Activated CD8-positive, alpha-beta memory T cell treated with anti-CD3 and anti-CD28 coated beads, Interleukin-2, amount 50 U/mL, for 1 hour (primary cell): ENCODE measurements at regions not wholly inside any gene's neighbourhood (a gene's known extent, or its start where the extent isn't known, plus 50 kb on each side); places are given as distances from the start of the nearest gene placed in this dataset.

Source experiments
- DNase-seq: peaks from one replicate; pipeline ENCODE4 v3.0.0-alpha.2; 2020; ENCODE audit errors: extremely low read depth

DNA sequence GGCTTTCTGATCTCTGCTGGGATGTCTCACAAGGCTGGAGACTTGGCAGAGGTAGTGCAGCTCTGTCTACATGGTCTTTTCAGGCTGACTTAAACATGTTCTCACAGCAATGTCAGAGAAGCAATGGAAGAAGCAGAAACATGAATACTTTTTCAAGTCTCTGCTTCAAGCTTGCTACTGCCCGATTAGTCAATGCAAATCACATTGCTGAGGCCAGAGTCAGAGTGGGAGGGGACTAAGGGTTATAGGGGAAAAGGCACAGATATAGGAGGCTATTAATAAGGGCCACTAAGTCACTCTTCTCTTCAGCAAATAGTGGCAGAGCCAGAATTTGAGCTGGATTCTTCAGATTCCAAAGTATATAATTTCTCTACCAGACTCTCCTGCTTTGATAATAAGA lies 390.5 kb downstream of the TMEM135 start:
- DNase-seq = no peak

DNA sequence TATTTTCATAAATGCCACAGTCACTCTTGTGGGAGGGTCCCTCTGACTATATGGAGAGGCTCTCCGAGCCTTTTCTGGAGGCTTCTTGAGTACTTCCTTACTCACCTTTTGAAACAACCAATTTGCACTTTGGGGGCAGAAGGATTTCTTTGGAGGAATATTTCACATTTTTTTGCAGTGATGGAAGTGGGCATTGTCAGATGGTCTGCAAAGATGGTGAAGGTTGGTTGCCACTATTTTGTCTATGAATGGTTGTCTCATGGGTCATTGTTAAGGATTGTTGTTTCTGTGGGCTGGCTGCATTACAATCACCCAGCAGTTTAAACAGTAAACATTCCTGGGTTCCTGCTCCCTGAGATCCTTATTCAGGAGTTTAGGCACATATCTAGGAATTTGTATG lies 388.2 kb downstream of the TMEM135 start:
- DNase-seq = no peak

DNA sequence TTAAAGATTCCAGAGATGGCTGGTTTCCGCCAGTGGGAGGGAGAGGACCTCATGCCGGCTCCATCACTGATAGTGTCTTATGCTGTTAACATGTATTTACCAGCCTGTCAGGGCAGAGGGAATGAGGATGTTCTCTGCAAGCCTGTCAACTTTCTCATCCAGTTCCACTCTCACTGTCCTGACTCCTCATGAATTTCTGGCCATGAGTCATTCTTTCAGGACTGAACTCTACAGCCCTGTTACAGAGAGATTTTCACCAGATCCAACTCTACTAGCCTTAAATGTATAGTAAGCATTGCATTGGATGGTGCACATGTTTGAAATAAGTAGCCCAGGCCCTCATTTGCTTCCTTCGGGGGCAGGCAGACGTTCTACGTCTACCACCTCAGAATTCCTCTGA lies 387.7 kb downstream of the TMEM135 start:
- no peak for DNase-seq

DNA sequence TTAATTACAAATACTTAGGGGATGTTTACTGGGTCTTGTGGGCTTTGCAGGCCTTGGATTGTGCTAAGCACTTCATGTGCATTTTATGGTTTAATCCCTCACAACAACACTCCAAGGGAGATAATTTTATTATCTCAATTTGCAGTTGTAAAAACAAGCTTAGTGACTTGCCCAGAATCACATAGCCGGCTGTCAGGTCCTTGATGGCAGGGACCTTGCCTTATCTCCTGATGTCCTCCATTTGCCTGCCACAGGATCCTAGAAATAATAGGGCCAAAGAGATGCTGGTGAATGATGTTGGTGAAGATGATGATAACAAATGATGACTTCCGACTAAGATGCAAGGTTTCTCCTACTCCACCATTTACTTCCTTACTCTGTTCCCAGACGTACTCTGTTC lies 385.4 kb downstream of the TMEM135 start:
- DNase-seq = no peak

DNA sequence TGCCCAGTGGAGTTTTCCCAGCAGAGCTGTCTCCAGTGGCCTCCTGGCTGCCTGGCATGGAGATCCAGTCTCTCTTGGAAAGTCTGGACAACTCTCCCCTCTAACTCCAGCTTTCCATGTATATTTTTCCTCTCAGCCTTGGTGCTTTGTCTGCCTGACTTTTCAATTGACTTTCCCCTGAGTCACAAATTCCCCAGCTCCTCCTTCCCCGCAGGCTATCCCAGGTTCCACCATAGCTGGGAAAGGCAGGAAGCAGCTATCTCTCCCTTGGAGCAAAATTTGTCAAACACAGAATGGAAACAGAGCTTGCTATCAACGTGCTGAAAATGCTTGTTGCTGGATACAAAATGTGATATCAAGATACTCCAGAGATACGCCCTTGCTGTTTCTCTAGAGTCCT lies 384.8 kb downstream of the TMEM135 start:
- DNase-seq = no peak

DNA sequence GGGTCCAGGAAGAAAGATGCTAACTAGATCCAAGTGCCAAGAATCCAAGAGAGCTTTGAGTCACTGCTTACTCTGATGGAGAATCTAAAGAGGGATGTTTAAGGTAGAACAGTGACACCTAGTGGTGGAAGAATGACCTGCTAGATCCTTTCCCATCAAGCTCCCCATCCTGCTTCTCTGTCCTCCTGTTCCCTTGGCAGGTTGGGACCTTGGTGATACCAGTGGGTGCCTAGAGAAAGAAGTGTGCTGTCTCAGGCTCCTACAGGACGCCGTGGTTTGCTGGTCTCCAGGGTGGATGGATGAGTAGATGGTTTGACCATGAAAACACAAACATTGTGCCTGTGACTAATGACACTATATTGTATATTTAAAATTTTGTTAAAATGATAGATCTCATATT lies 383.7 kb downstream of the TMEM135 start:
- DNase-seq = no peak

DNA sequence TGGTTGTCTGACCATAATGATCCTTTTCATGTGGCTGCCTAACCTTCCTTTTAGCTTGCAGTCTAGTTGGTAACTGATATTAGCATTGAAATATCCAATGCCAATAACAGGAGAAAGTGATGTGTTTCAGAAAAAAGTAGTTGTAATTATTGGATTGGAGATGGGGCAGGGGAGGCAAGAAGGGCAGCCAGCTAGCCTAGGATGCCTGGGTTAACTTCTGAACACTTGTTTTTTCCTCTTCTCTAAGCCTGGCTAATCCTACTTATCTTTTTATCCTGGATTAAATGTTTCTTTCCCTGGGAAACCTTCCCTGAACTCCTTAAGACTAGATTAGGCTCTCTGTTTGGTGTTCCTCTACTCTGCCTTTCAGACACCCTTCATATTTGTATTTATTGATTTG lies 380.2 kb downstream of the TMEM135 start:
- DNase-seq = no peak

DNA sequence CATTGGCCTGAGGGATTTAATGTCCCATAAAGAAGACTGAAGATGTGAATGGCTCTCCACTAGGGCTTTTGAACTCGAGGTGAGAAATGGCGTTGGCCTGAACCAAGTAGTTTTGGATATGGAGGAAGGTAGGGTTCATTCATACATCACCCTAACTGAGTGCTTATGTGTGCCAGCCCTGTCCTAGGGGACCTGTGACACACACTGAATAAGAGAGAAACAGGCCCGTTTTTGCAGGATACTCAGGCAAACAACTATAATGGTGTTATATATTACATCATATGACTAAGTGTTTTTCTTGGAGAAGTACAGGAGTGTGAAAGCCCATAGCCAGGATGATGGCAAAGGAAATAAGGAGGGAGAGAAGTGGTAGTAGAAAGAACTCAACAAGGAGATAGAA lies 368.1 kb downstream of the TMEM135 start:
- no peak for DNase-seq

DNA sequence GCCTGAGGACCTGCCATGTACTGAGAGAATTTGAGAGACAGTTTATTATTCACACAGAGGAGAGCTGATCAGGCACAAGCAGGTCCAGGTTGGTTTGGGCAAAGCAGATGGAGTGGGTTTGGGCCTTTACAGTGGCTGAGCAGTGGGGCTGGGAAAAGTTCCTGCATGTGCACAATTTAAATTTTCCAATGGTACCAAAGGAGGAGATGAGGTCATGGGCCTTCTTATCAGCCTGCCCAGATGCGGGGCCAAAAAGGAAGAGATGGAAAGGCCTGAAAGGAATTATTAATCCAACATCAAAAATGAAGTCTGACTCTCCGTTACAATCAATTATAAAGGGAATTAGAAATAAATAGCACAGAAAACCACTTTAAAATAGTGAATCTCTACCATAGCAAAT lies 367.6 kb downstream of the TMEM135 start:
- no peak for DNase-seq

DNA sequence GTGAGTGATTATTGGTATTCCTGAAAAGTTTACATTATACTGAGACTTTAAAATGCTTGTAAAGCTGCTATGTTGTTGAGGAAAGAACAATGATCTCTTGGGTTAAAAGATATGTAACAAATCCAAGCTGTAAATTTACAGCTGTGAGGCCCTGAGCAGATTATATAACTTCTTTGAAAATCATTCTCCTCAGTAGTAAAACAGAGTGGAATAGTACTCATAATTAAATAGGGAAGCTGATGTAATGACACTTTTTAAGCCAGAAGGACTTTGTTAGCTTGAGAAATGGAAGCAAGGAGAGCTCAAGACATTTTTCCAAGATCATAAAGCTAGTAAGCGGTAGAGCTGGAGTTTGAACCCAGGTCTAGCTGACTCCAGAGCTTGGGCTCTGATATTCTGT lies 363.9 kb downstream of the TMEM135 start:
- no peak for DNase-seq

DNA sequence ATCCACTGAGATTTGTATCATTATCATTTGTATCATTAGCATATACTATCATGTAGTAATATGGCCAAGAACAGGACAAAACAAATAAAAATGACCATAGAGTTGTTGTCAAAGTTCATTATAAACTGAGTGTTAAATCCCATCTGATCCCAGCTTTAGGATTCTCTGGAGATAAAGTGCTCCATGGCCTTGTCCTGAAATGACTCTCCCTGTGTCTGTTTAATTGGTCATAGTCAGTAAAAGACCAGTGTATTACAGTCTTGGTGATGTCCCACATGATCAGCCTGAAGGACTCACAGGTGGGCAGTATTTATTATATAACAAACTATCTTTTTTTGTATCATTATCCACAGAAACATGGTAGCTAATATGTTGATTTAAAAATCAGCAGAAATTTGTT lies 361.6 kb downstream of the TMEM135 start:
- no peak for DNase-seq

DNA sequence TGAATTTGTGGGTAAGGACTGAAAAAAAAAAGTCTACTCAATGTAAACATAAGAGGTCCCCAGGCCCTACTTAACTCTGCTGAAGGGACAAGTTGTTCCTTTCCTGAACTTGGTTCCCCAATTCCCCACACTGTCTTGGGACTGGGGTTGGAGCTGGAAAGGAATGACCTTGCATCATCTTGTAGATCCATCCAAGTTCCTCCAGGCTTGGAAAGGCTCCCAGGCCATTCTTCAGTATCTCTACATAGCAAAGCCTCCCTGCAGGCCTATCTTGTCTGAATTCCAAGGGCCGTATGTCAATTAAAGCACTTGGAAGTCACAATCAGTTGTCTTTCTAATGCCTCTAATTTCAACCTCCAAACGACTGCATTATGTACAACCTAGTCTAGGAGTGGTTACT lies 361.2 kb downstream of the TMEM135 start:
- DNase-seq = no peak

DNA sequence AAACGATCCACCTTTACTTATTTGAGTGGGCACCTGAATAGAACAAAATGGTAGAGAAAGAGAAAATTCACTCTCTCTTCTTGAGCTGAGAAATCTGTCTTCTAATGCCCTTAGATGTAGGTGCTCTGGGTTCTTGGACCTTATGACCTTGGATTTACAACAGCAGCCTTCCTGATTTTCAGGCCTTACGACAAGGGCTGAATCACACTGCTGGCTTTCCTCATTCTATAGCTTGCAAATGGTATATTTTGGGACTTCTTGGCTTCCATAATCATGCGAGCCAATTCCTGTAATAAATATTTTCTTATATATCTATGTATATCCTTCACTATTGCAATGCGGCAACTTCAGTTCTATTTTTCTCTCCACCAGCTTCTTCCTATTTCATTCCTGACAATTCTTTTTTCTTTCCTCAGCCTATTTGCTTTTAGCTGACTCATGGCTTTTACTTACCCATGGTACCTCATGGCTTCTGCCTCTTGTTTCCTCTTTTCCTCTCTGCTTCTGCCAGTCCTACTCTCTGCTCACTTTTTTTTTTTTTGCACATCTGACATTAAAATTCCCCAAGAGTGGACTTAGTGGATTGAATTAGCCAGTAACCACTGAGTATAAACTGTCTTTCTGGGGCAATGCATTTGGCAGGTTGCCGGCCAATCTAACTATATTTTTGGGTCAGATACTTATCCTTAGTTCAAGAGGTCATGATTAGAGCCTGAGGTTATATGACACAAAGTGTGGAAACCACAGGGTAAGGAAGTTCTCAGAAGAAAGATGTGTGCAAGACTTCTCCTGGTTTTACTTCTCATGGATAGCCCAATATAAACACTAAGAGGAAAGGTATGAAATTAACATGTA lies 359.5 kb downstream of the TMEM135 start:
- no peak for DNase-seq

DNA sequence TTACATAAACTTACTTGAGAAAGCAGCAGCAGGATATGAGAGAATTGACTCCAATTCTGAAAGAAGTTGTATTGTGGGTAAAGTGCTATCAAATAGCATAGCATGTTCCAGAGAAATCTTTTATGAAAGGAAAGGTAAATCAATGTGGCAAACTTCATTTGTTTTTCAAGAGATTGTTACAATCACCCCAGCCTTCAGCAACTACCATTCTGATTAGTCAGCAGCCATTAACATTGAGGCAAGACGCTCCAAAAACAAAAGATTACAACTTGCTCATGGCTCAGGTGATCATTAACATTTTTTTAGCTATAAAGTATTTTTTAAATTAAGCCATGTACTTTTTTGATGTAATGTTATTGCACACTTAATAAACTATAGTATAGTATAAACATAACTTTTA lies 357.2 kb downstream of the TMEM135 start:
- DNase-seq = no peak

DNA sequence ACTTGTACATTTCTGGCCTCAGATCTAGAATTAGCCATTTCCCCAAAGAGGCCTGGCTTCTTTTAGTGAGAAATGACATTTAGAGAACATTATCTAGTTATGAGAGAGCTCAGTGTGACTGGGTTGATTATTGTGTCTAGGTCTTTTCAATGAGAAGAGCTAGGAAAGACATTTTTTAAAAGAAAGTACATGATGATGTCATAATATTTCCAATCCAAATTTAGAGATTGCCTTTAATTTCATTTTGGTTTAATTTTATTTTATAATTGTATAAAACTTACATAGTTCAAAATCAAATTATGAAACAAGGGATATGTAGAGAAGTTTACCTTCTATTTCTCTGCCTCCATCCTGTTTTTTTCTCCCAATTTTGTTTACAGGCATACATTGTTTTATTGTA lies 354.9 kb downstream of the TMEM135 start:
- DNase-seq = no peak

DNA sequence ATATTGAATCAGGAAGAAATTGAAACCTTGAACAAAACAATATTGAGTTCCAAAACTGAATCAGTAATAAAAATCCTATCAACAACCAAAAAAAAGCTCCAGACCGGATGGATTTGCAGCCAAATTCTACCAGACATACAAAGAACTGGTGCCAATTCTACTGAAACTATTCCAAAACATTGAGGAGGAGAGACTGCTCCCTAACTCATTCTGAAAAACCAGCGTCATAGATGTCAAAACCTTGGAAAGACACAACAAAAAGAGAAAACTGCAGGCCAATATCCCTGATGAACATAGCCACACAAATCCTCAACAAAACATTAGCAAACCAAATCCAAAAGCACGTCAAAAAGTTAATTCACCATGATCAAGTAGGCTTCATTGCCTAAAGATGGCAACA lies 353.8 kb downstream of the TMEM135 start:
- no peak for DNase-seq

DNA sequence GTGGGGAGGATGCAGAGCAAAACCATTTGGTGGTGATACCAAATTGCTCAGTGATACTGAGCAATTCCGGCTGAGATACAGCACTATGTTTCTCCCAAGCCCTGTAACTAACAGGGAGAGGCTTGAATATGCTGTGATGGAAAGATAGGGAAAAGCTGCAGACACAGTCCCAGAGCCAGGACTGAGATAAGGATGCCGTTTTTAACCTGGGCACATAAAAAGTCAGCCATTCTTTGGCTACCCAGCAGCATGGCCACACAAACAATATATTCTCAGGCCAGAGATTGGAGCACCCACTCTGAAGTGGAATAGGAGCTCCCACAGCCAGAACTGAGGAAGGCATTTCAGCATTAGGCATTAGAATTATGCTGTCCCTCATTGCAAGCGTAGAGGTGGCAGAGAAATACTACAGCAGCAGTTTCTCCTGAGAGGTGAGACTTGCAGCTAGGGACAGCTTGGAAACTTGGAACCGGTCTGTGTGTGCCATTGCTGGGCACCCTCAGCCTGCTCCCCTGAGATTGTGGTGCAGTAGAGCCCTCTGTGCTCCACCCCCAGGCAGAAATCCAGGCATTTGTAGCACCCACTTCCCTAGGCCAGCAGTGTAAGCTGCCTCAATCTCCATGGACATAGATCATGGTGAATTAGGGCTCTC lies 346.5 kb downstream of the TMEM135 start:
- no peak for DNase-seq

DNA sequence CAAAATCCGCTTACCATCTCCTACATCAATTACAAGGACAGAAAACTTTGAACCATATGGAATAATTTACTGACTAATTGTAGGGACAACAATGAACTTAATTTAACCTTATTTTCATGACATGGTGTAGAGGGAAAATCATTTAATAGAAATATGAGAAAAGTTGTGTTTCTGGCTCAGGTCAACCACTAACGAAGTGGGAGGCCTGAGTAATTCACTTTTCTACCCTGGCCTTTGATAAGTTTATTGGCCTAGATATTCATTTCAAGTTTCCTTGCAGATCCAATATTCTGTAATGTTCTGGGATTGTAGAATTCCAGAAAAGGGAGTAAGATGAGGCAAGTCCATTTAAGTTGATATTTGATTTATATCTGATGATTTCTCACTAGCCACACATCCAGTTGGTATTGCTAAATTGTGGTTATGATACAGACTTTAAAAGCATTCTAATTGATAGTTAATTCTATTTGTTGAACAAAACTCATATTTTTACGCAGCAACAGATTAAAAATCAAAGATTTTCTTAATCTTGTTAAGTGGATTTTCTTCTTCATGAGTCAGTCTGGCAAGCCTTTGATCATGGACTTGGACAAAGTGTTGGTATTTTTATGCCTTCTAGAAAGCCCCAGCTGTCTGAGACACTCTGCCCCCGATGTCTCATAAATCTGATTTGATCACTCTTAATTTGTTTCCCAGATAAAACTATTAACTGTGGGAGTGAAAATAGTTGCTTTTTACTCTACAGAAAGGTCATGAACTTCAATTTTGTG lies 336.5 kb downstream of the TMEM135 start:
- DNase-seq = no peak
